GM23338 (cell line): ENCODE measurements at regions not wholly inside any gene's neighbourhood (a gene's known extent, or its start where the extent isn't known, plus 50 kb on each side); places are given as distances from the start of the nearest gene placed in this dataset.

Experiments used
- CREB1 ChIP-seq: fragments of 250-450 bp; sonication (Bioruptor Pico); IDR thresholded peaks from 2 replicates; pipeline ENCODE4 v1.5.0; 2020; ENCODE audit warnings: low read depth, mild to moderate bottlenecking, moderate library complexity
- EZH2 ChIP-seq: fragments of 200-600 bp; sonication (generic); IDR thresholded peaks from one replicate; pipeline ENCODE4 v1.8.0; 2017; ENCODE audit warnings: antibody characterized with exemption, mild to moderate bottlenecking, low read depth; ENCODE audit not compliant: unreplicated experiment

DNA sequence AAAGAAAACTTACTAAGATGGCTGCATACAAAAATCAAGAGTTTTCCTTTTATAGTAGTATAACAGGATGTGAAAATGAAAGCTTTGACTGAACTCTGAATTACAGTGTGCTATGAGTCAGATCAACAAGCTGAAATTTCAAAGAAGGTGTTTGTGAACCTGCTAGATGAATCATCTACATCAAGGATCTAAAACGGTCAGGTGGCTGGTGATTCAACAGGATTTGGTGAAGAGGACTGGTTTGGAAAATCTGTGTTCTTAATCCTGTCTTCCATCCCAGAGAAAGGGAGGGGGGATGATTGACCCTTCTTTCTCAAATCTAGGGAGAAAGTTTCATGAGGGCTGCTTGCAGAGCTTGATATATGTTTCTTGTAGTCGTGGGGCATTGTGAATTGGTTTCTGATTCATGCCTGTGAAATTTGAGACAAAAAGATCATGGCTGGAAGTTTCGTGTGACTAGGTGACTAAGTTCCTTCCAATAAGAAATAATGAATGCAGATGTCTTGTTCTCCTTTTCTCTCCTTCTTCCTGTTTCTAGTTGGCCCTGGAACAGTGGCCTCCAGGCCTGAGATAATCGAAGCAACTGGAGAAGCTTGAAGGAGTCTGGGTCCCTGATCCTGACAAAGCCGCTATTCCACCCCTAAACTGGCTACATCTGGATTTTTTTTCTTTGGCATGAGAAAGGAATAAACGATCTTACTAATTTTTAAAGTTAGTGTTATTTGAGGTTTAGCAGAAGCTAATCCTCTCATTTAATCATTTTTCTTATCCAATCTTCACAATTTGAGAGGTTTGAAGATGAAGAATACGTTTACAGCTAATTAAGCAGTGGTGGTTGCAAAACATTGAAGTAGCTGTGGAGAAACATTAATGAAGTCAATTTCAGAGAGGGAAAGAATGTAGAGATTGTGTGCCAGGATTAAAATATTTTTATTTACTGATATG, 67.2 kb downstream of the MRPS30 start:
- no peak for TF ChIP-seq CREB1 (CRISPR knock-in tag)
- TF ChIP-seq EZH2, result no peak
